HG02571 (cell line): ENCODE measurements at regions not wholly inside any gene's neighbourhood (a gene's known extent, or its start where the extent isn't known, plus 50 kb on each side); places are given as distances from the start of the nearest gene placed in this dataset.

Experiments used
- ATAC-seq: cut with Tn5 transposase; IDR thresholded peaks from one replicate; pipeline ENCODE4 v1.9.1; 2021; ENCODE audit warnings: mild to moderate bottlenecking, moderate library complexity; ENCODE audit not compliant: unreplicated experiment

GRCh38 chr6:4466769-4467480 lies 309.3 kb upstream of the CDYL start:
- no peak for ATAC-seq

- ATAC-seq: no peak
These were observed 309.9 kb upstream of the CDYL start for GRCh38 chr6:4466261-4466660.

- ATAC-seq: no peak
These were observed 311.6 kb upstream of the CDYL start for GRCh38 chr6:4464638-4465037.

- no peak for ATAC-seq
These were observed 313.0 kb upstream of the CDYL start for GRCh38 chr6:4463236-4463635.

GRCh38 chr6:4460586-4461475 lies 315.4 kb upstream of the CDYL start:
- ATAC-seq: no peak

GRCh38 chr6:4459996-4460395 lies 316.2 kb upstream of the CDYL start:
- ATAC-seq: no peak

GRCh38 chr6:4459032-4459431 lies 317.2 kb upstream of the CDYL start:
- no peak for ATAC-seq

GRCh38 chr6:4451718-4452117 lies 316.3 kb upstream of the ECI2 start:
- no peak for ATAC-seq

- no peak for ATAC-seq
These were observed 315.7 kb upstream of the ECI2 start for GRCh38 chr6:4451081-4451480.

GRCh38 chr6:4450237-4450636 lies 314.9 kb upstream of the ECI2 start:
- no peak for ATAC-seq

GRCh38 chr6:4449409-4449808 lies 314.0 kb upstream of the ECI2 start:
- no peak for ATAC-seq

- ATAC-seq: no peak
These were observed 313.5 kb upstream of the ECI2 start for GRCh38 chr6:4448841-4449240.

- no peak for ATAC-seq
These were observed 312.4 kb upstream of the ECI2 start for GRCh38 chr6:4447639-4448330.

GRCh38 chr6:4446982-4447381 lies 311.6 kb upstream of the ECI2 start:
- no peak for ATAC-seq

GRCh38 chr6:4441981-4442434 lies 306.6 kb upstream of the ECI2 start:
- ATAC-seq: no peak

- ATAC-seq: no peak
These were observed 303.8 kb upstream of the ECI2 start for GRCh38 chr6:4439159-4439558.

- no peak for ATAC-seq
These were observed 302.0 kb upstream of the ECI2 start for GRCh38 chr6:4437342-4437741.

GRCh38 chr6:4435981-4436445 lies 300.6 kb upstream of the ECI2 start:
- no peak for ATAC-seq

- ATAC-seq: no peak
These were observed 299.3 kb upstream of the ECI2 start for GRCh38 chr6:4434655-4435054.

- ATAC-seq: no peak
These were observed 297.8 kb upstream of the ECI2 start for GRCh38 chr6:4433199-4433598.

GRCh38 chr6:4426968-4427367 lies 291.6 kb upstream of the ECI2 start:
- no peak for ATAC-seq
